HL-60 (cell line): ENCODE measurements at regions not wholly inside any gene's neighbourhood (a gene's known extent, or its start where the extent isn't known, plus 50 kb on each side); places are given as distances from the start of the nearest gene placed in this dataset.

Experiments used
- CTCF ChIP-seq: IDR thresholded peaks from one replicate; pipeline ENCODE4 v1.5.1; 2011; ENCODE audit warnings: low read length, control low read depth, inconsistent platforms; ENCODE audit not compliant: insufficient read depth
- GABPA ChIP-seq: IDR thresholded peaks from 2 replicates; pipeline ENCODE4 v1.6.1; 2012; ENCODE audit warnings: low read depth
- POLR2AphosphoS5 ChIP-seq: IDR thresholded peaks from 2 replicates; pipeline ENCODE4 v1.6.1; 2012; ENCODE audit warnings: low read depth

- TF ChIP-seq CTCF, result no peak
- no peak for TF ChIP-seq POLR2AphosphoS5
- no peak for TF ChIP-seq GABPA
These were observed 193.2 kb upstream of the MGMT start for GRCh38 chr10:129273860-129274259.
